H1 (cell line): ENCODE measurements at regions not wholly inside any gene's neighbourhood (a gene's known extent, or its start where the extent isn't known, plus 50 kb on each side); places are given as distances from the start of the nearest gene placed in this dataset.

Source experiments
- CTCF ChIA-PET: fragments of 300-600 bp; sonication (Branson Sonifier 250); formaldehyde crosslinking; loops from one replicate; lab custom pipeline; 2021; ENCODE audit not compliant: partially characterized antibody; lab: Charles Lee
- POLR2A ChIA-PET: fragments of 300-600 bp; sonication (Branson Sonifier 250); formaldehyde crosslinking; loops from one replicate; lab custom pipeline; 2021; ENCODE audit warnings: inconsistent platforms; ENCODE audit not compliant: partially characterized antibody; lab: Charles Lee
- DNase-seq, 2 experiments: peaks; one replicate each; pipeline versions ENCODE4 v3.0.0 to v3.0.0-alpha.2; 2010 to 2022; ENCODE audit warnings: low spot score in 2 of 2, low read depth in 1 of 2, mixed read lengths in 1 of 2
- FAIRE-seq: peaks from 2 replicates; lab custom pipeline; 2011; peaks lifted over from hg19 to GRCh38; lab: Jason Lieb, UNC
- H2AFZ ChIP-seq: 2 replicates; pipeline ENCODE4 v1.8.1; 2012; ENCODE audit warnings: low read length, inconsistent platforms
- H2AK5ac ChIP-seq: 2 replicates; pipeline ENCODE4 v1.6.1; 2013; ENCODE audit warnings: low read depth, low read length
- H2BK120ac ChIP-seq: replicated peaks from 2 replicates; pipeline ENCODE3; 2013; ENCODE audit warnings: low read depth, low read length, inconsistent platforms
- H2BK12ac ChIP-seq: 2 replicates; pipeline ENCODE4 v1.6.1; 2013; ENCODE audit warnings: low read depth, low read length
- H2BK15ac ChIP-seq: 2 replicates; pipeline ENCODE4 v1.6.1; 2013; ENCODE audit warnings: low read length
- H2BK20ac ChIP-seq: 2 replicates; pipeline ENCODE4 v1.6.1; 2013; ENCODE audit warnings: low read length
- H2BK5ac ChIP-seq: 2 replicates; pipeline ENCODE4 v1.6.1; 2013; ENCODE audit warnings: low read depth, low read length
- H3K14ac ChIP-seq: 2 replicates; pipeline ENCODE4 v1.6.1; 2013; ENCODE audit warnings: inconsistent platforms; ENCODE audit not compliant: insufficient read length
- H3K18ac ChIP-seq: 2 replicates; pipeline ENCODE4 v1.6.1; 2013; ENCODE audit warnings: low read length; ENCODE audit errors: extremely low read depth
- H3K23ac ChIP-seq: 2 replicates; pipeline ENCODE4 v1.6.1; 2013; ENCODE audit warnings: inconsistent platforms; ENCODE audit not compliant: insufficient read length
- H3K23me2 ChIP-seq: 2 replicates; pipeline ENCODE4 v1.6.1; 2013; ENCODE audit warnings: low read depth, low read length
- H3K27ac ChIP-seq: 2 replicates; pipeline ENCODE4 v1.6.1; 2011; ENCODE audit warnings: low read depth, low read length, inconsistent platforms
- H3K27me3 ChIP-seq, 4 experiments: replicated peaks in 1 of 4; 1 replicate in 1 of 4; 2 replicates in 3 of 4; pipeline versions ENCODE4 v1.6.1 to v1.8.1; 2011 to 2013; ENCODE audit warnings: low read length in 3 of 4, mild to moderate bottlenecking in 3 of 4, inconsistent platforms in 2 of 4, mixed read lengths in 2 of 4, moderate library complexity in 1 of 4; ENCODE audit not compliant: control insufficient read depth in 3 of 4, insufficient read depth in 3 of 4; ENCODE audit errors: extremely low read depth in 1 of 4
- H3K36me3 ChIP-seq, 4 experiments: 2 replicates each; pipeline versions ENCODE4 v1.6.1 to v1.8.1; 2011 to 2013; ENCODE audit warnings: mild to moderate bottlenecking in 4 of 4, low read length in 3 of 4, moderate library complexity in 2 of 4, control low read depth in 1 of 4, inconsistent platforms in 1 of 4; ENCODE audit not compliant: insufficient read depth in 4 of 4, control insufficient read depth in 2 of 4
- H3K4ac ChIP-seq: replicated peaks from 2 replicates; pipeline ENCODE3; 2013; ENCODE audit warnings: low read length, low read depth, mixed read lengths, inconsistent platforms; ENCODE audit not compliant: insufficient read length
- H3K4me1 ChIP-seq, 4 experiments: replicated peaks in 1 of 4; 1 replicate in 1 of 4; 2 replicates in 3 of 4; pipeline versions ENCODE4 v1.6.1 to v1.8.1; 2011 to 2013; ENCODE audit warnings: low read length in 3 of 4, inconsistent platforms in 2 of 4, mixed read lengths in 1 of 4; ENCODE audit not compliant: insufficient read depth in 4 of 4, control insufficient read depth in 3 of 4
- H3K4me2 ChIP-seq, 2 experiments: 2 replicates each; pipeline versions ENCODE4 v1.6.1 to v1.8.1; 2011 to 2013; ENCODE audit warnings: low read depth in 2 of 2, low read length in 2 of 2, control low read depth in 1 of 2, inconsistent platforms in 1 of 2, mild to moderate bottlenecking in 1 of 2; ENCODE audit not compliant: insufficient read depth in 1 of 2
- H3K4me3 ChIP-seq, 4 experiments: fragments of 200-600, 300-600 bp in 1 of 4; sonication (generic), shearing (Covaris generic), sonication (Bioruptor Twin) in 1 of 4; 2 replicates each; pipeline versions ENCODE4 v1.5.1 to v1.8.1; 2011 to 2016; ENCODE audit warnings: low read length in 4 of 4, low read depth in 3 of 4, control low read depth in 2 of 4, inconsistent platforms in 2 of 4, mild to moderate bottlenecking in 2 of 4, mixed read lengths in 1 of 4, moderate library complexity in 1 of 4; ENCODE audit not compliant: insufficient read depth in 2 of 4; ENCODE audit errors: extremely low read depth in 1 of 4
- H3K56ac ChIP-seq: replicated peaks from 2 replicates; pipeline ENCODE3; 2013; ENCODE audit warnings: low read depth, mild to moderate bottlenecking, mixed read lengths, low read length, inconsistent platforms; ENCODE audit not compliant: insufficient read length
- H3K79me1 ChIP-seq: 2 replicates; pipeline ENCODE4 v1.6.1; 2013; ENCODE audit warnings: low read depth, low read length, control low read depth
- H3K79me2 ChIP-seq, 2 experiments: 2 replicates each; pipeline versions ENCODE4 v1.6.1 to v1.8.1; 2012 to 2013; ENCODE audit warnings: low read length in 2 of 2, mild to moderate bottlenecking in 2 of 2, inconsistent platforms in 1 of 2; ENCODE audit not compliant: insufficient read depth in 2 of 2, control insufficient read depth in 1 of 2
- H3K9ac ChIP-seq, 4 experiments: replicated peaks in 1 of 4; 1 replicate in 1 of 4; 2 replicates in 3 of 4; pipeline versions ENCODE4 v1.6.1 to v1.8.1; 2011 to 2013; ENCODE audit warnings: low read depth in 3 of 4, low read length in 3 of 4, control low read depth in 2 of 4, mild to moderate bottlenecking in 2 of 4, moderate library complexity in 2 of 4, inconsistent platforms in 1 of 4; ENCODE audit errors: extremely low read depth in 1 of 4
- H3K9me3 ChIP-seq, 2 experiments: 2 replicates each; pipeline versions ENCODE4 v1.6.1 to v1.8.1; 2012 to 2013; ENCODE audit warnings: mild to moderate bottlenecking in 2 of 2, moderate library complexity in 2 of 2, control low read depth in 1 of 2, inconsistent platforms in 1 of 2, low read depth in 1 of 2, low read length in 1 of 2, mixed read lengths in 1 of 2; ENCODE audit not compliant: insufficient read depth in 2 of 2
- H4K20me1 ChIP-seq, 2 experiments: replicated peaks in 1 of 2; 2 replicates each; pipeline versions ENCODE3 to v1.8.1; 2011 to 2013; ENCODE audit warnings: inconsistent platforms in 2 of 2, low read length in 2 of 2, mild to moderate bottlenecking in 1 of 2; ENCODE audit not compliant: insufficient read depth in 2 of 2, control insufficient read depth in 1 of 2
- H4K5ac ChIP-seq: 2 replicates; pipeline ENCODE4 v1.6.1; 2013; ENCODE audit warnings: low read length, low read depth, mixed read lengths, inconsistent platforms; ENCODE audit not compliant: insufficient read length
- H4K8ac ChIP-seq: 2 replicates; pipeline ENCODE4 v1.8.0; 2013; ENCODE audit warnings: mild to moderate bottlenecking, moderate library complexity, low read length, inconsistent platforms; ENCODE audit not compliant: insufficient read depth; ENCODE audit errors: extremely low read depth
- H4K91ac ChIP-seq: replicated peaks from 2 replicates; pipeline ENCODE3; 2013; ENCODE audit warnings: low read length, mixed read lengths, inconsistent platforms; ENCODE audit not compliant: insufficient read length
- BCL11A ChIP-seq, 2 experiments: IDR thresholded peaks; one replicate each; pipeline ENCODE4 v1.6.1; 2011; ENCODE audit warnings: low read depth in 2 of 2, low read length in 2 of 2, mild to moderate bottlenecking in 2 of 2
- CTBP2 ChIP-seq: IDR thresholded peaks from 2 replicates; pipeline ENCODE4 v1.7.0; 2011; ENCODE audit warnings: borderline replicate concordance, mild to moderate bottlenecking, moderate library complexity, mixed read lengths, low read length; ENCODE audit not compliant: insufficient read depth, insufficient read length
- EZH2 ChIP-seq: fragments of 200-600 bp; sonication (generic); IDR thresholded peaks from 2 replicates; pipeline ENCODE4 v1.7.1; 2012; ENCODE audit warnings: low read depth, mild to moderate bottlenecking, moderate library complexity, low read length, inconsistent platforms; ENCODE audit not compliant: severe bottlenecking
- FOSL1 ChIP-seq: IDR thresholded peaks from 2 replicates; pipeline ENCODE4 v1.6.1; 2011; ENCODE audit warnings: mild to moderate bottlenecking, low read depth, low read length, moderate library complexity; ENCODE audit not compliant: insufficient read depth
- HDAC2 ChIP-seq, 2 experiments: fragments of 300-600 bp in 1 of 2; sonication (generic) in 1 of 2; IDR thresholded peaks; 2 replicates each; pipeline ENCODE4 v1.6.1; 2011 to 2012; ENCODE audit warnings: low read depth in 2 of 2, low read length in 2 of 2, mild to moderate bottlenecking in 2 of 2, moderate library complexity in 2 of 2, borderline replicate concordance in 1 of 2, inconsistent platforms in 1 of 2
- KDM5A ChIP-seq: fragments of 200-600 bp; IDR thresholded peaks from 2 replicates; pipeline ENCODE4 v1.7.1; 2012; ENCODE audit warnings: mild to moderate bottlenecking, low read length, inconsistent platforms, mixed read lengths
- RFX5 ChIP-seq: IDR thresholded peaks from 2 replicates; pipeline ENCODE4 v1.6.1; 2011; ENCODE audit warnings: low read depth, low read length, improper control_type of control experiment, borderline replicate concordance
- RNF2 ChIP-seq: fragments of 200-900, 300-1000 bp; sonication (generic); IDR thresholded peaks from 2 replicates; pipeline ENCODE4 v1.7.1; 2016; ENCODE audit warnings: borderline replicate concordance, low read depth, mild to moderate bottlenecking, antibody characterized with exemption, low read length; ENCODE audit not compliant: poor library complexity, severe bottlenecking; ENCODE audit errors: missing control alignments
- SRF ChIP-seq: IDR thresholded peaks from 2 replicates; pipeline ENCODE4 v1.6.1; 2011; ENCODE audit warnings: mild to moderate bottlenecking, low read depth, low read length, moderate library complexity
- TEAD4 ChIP-seq: IDR thresholded peaks from 2 replicates; pipeline ENCODE4 v1.6.1; 2012; ENCODE audit warnings: low read depth, low read length, inconsistent platforms, mixed read lengths
- WGBS, 2 experiments: shearing (Covaris generic) in 1 of 2; methylation state at CpG; one replicate each; pipeline versions ENCODE4 v1.1.6 to v1.1.7; 2013 to 2015; ENCODE audit warnings: low lambda C conversion rate in 2 of 2, mixed read lengths in 2 of 2, inconsistent platforms in 1 of 2, low coverage in 1 of 2, missing lambda C conversion rate in 1 of 2; ENCODE audit not compliant: insufficient replicate concordance in 2 of 2, insufficient coverage in 1 of 2, insufficient read length in 1 of 2; ENCODE audit errors: extremely low coverage in 1 of 2, missing lambda C conversion rate in 1 of 2; 5-methylcytosine and 5-hydroxymethylcytosine counted together

DNA sequence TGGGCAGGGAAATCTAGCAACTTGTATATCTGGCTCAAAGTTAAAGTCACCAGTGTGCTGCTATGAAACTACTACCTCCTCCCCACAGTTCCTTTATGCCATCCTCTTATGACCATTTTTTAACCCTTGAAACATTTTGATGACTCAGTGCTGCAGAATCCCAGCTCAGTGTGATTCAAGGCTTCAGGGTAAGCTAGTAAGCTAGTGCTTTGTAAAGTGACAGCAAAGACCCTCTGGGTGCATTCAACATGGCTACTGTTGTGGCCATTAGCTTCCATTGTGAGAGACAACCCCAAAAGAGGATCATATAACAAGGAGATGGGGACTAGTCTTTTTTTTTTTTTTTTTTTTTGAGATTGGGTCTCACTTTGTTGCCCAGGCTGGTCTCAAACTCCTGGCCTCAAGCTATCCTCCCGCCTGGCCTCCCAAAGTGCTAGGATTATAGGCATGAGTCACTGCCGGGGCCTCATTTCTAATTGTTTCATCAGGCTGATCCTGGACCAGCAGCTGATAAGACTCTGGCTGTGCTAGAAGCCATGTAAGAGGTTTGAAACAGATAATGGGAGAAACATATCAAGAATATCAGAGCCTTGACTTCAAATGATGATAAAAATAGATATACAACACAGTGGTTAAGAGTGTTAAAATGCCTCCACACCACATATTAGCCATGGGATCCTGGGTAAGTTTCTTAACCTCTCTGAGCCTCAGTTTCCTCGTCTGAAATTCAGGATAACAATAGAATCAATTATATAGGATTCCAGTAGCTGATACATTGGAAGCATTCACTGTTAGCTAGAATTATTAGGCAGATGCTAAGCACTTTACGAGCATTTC, 65.7 kb upstream of the RTN4 start:
- no peak overlapping the region for H2BK20ac ChIP-seq
- DNase-seq (no peak), FAIRE-seq (no peak)
- POLR2A ChIA-PET, result interaction anchor here (1.0 to 1.1 kb wide), 2 partner anchors 11 to 18 kb away, joined by 3 to 5 read pairs; no protein-coding TSS in a partner anchor
- no peak overlapping the region for H2AFZ ChIP-seq
- no peak overlapping the region for H3K18ac ChIP-seq
- no peaks in the 10 kb centered on the region for H3K36me3 ChIP-seq
- H3K4ac ChIP-seq, result no peak overlapping the region
- no peak overlapping the region for H3K23ac ChIP-seq
- H4K91ac ChIP-seq, result no peak overlapping the region
- no peak overlapping the region for H2BK5ac ChIP-seq
- no peak overlapping the region for H3K14ac ChIP-seq
- no peak overlapping the region for H3K9ac ChIP-seq
- no peaks in the 10 kb centered on the region for H3K79me1 ChIP-seq
- no peaks in the 10 kb centered on the region for H4K20me1 ChIP-seq
- no peaks in the 10 kb centered on the region for H3K23me2 ChIP-seq
- H3K4me2 ChIP-seq, result no peak overlapping the region
- no peak overlapping the region for H2BK120ac ChIP-seq
- H3K27me3 ChIP-seq, result no peaks in the 10 kb centered on the region
- H2BK12ac ChIP-seq, result no peak overlapping the region
- H2AK5ac ChIP-seq, result no peak overlapping the region
- peaks cover 2 to 10% (median 4%) of the 10 kb centered on the region in 4 experiments; a peak in 6 of 7 replicates for H3K4me1 ChIP-seq
- WGBS, 2 experiments, result 74% methylated on average over 4 of the region's 4 CpGs; no CpG with 5 or more reads in 1 of the 2 experiments
- H3K27ac ChIP-seq, result no peak overlapping the region
- no peak overlapping the region for H3K4me3 ChIP-seq
- no peak for TF ChIP-seq KDM5A
- no peak for TF ChIP-seq BCL11A (IDR thresholded peaks at IDR 0.05; ENCODE audit: low read depth in 2 of 2, low read length in 2 of 2)
- TF ChIP-seq TEAD4, result no peak
- TF ChIP-seq FOSL1, result no peak
- TF ChIP-seq SRF, result no peak
- no peak for TF ChIP-seq CTBP2
- TF ChIP-seq RFX5, result no peak
- TF ChIP-seq HDAC2 (IDR thresholded peaks at IDR 0.05; ENCODE audit: borderline replicate concordance in 1 of 2, low read depth in 2 of 2, low read length in 2 of 2), result no peak
- TF ChIP-seq EZH2, result no peak
- no peak for TF ChIP-seq RNF2
- no peaks in the 10 kb centered on the region for H3K79me2 ChIP-seq
- CTCF ChIA-PET, result interaction anchor here (0.8 to 5.9 kb wide), 11 partner anchors 9 to 451 kb away, joined by 3 to 26 read pairs (median 4); no protein-coding TSS in a partner anchor
- H2BK15ac ChIP-seq, result no peak overlapping the region
- no peaks in the 10 kb centered on the region for H3K9me3 ChIP-seq
- H3K56ac ChIP-seq, result no peak overlapping the region
- no peak overlapping the region for H4K8ac ChIP-seq
- H4K5ac ChIP-seq, result no peak overlapping the region
